Lower lobe of right lung (tissue), 2 donors: ENCODE measurements at regions not wholly inside any gene's neighbourhood (a gene's known extent, or its start where the extent isn't known, plus 50 kb on each side); places are given as distances from the start of the nearest gene placed in this dataset.
A peak's percentile ranks its signal among the peaks of the same experiment; 100 is the strongest.

Experiments used
- ATAC-seq, 2 donors: fragments of 200-7000 bp; cut with Tn5 transposase; one replicate each; pipeline ENCODE4 v1.9.1; 2020 to 2022; ENCODE audit warnings: mild to moderate bottlenecking in 2 of 2, moderate library complexity in 2 of 2
- DNase-seq: peaks from one replicate; pipeline ENCODE4 v3.0.0-alpha.2; 2020
- H3K27ac ChIP-seq: fragments of 200-600 bp; one replicate; pipeline ENCODE4 v1.8.0; 2022
- H3K27me3 ChIP-seq: fragments of 200-600 bp; one replicate; pipeline ENCODE4 v1.8.0; 2022; ENCODE audit warnings: low read depth
- H3K36me3 ChIP-seq: fragments of 200-600 bp; one replicate; pipeline ENCODE4 v1.8.0; 2022; ENCODE audit warnings: mild to moderate bottlenecking
- H3K4me1 ChIP-seq: fragments of 200-600 bp; one replicate; pipeline ENCODE4 v1.8.0; 2022
- H3K4me3 ChIP-seq: fragments of 200-600 bp; one replicate; pipeline ENCODE4 v1.8.0; 2022; ENCODE audit warnings: mild to moderate bottlenecking
- H3K9me3 ChIP-seq: fragments of 200-600 bp; one replicate; pipeline ENCODE4 v1.8.0; 2022
- CTCF ChIP-seq: fragments of 200-600 bp; IDR thresholded peaks from one replicate; pipeline ENCODE4 v1.8.0; 2022; ENCODE audit warnings: antibody characterized with exemption, mild to moderate bottlenecking
- intact Hi-C: fragments of 100-400 bp; cut with DNase I; formaldehyde crosslinking; loops from one replicate; pipeline ENCODE4 v1.11.0; 2022
- donor health status: DM: no; HTN: yes; CAD: no; lungs with severe emphysema.

- Histone ChIP-seq H3K27ac (no peak overlapping the region), H3K4me1 (peaks cover 7% of the 10 kb centered on the region), H3K9me3 (no peaks in the 10 kb centered on the region), H3K27me3 (no peaks in the 10 kb centered on the region), H3K4me3 (no peak overlapping the region), H3K36me3 (no peaks in the 10 kb centered on the region)
- no peak for TF ChIP-seq CTCF
- intact Hi-C loops = no loop called here
- ATAC-seq = peak; percentile 79 to 83
- DNase-seq = no peak
Observed at GRCh38 chr6:82022614-82023129, 224.9 kb downstream of the IBTK start.

- H3K4me3 ChIP-seq = no peak overlapping the region
- intact Hi-C loops = no loop called here
- H3K36me3 ChIP-seq = no peaks in the 10 kb centered on the region
- no peak for TF ChIP-seq CTCF
- H3K27me3 ChIP-seq = no peaks in the 10 kb centered on the region
- ATAC-seq = no peak
- peaks cover 34% of the 10 kb centered on the region for H3K4me1 ChIP-seq
- no peak for DNase-seq
- H3K9me3 ChIP-seq = no peaks in the 10 kb centered on the region
- no peak overlapping the region for H3K27ac ChIP-seq
Observed at GRCh38 chr6:82017773-82018172, 229.8 kb downstream of the IBTK start.

- no peak for DNase-seq
- peak; percentile 83 to 85 for ATAC-seq
- H3K27ac ChIP-seq = peak overlapping the region; percentile 60
Observed at GRCh38 chr6:82017288-82017687, 230.3 kb downstream of the IBTK start.

GRCh38 chr6:82015526-82015925, 232.0 kb downstream of the IBTK start:
- Histone ChIP-seq H3K4me1 (peaks cover 29% of the 10 kb centered on the region), H3K36me3 (no peaks in the 10 kb centered on the region), H3K9me3 (no peaks in the 10 kb centered on the region), H3K27ac (peak overlapping the region; percentile 60), H3K27me3 (no peaks in the 10 kb centered on the region), H3K4me3 (no peak overlapping the region)
- TF ChIP-seq CTCF = no peak
- intact Hi-C loops = no loop called here
- DNase-seq (no peak), ATAC-seq (peak; percentile 77 to 80)

More at GRCh38 chr6:82017288-82017687, 230.3 kb downstream of the IBTK start:
- H3K4me1 ChIP-seq = peaks cover 30% of the 10 kb centered on the region
- H3K27me3 ChIP-seq = no peaks in the 10 kb centered on the region
- H3K9me3 ChIP-seq = no peaks in the 10 kb centered on the region
- no peaks in the 10 kb centered on the region for H3K36me3 ChIP-seq
- intact Hi-C loops = no loop called here
- H3K4me3 ChIP-seq = no peak overlapping the region
- TF ChIP-seq CTCF = no peak

- Histone ChIP-seq H3K4me3 (no peak overlapping the region), H3K27me3 (no peaks in the 10 kb centered on the region), H3K27ac (peak overlapping the region; percentile 57), H3K36me3 (no peaks in the 10 kb centered on the region), H3K4me1 (peaks cover 29% of the 10 kb centered on the region), H3K9me3 (no peaks in the 10 kb centered on the region)
- ATAC-seq (peak; percentile 46 to 55), DNase-seq (no peak)
- TF ChIP-seq CTCF = no peak
- intact Hi-C loops = no loop called here
Observed at GRCh38 chr6:82015043-82015442, 232.5 kb downstream of the IBTK start.
